ENCODE measurements at regions not wholly inside any gene's neighbourhood (a gene's known extent, or its start where the extent isn't known, plus 50 kb on each side); places are given as distances from the start of the nearest gene placed in this dataset.
A peak's percentile ranks its signal among the peaks of the same experiment; 100 is the strongest.

DNA sequence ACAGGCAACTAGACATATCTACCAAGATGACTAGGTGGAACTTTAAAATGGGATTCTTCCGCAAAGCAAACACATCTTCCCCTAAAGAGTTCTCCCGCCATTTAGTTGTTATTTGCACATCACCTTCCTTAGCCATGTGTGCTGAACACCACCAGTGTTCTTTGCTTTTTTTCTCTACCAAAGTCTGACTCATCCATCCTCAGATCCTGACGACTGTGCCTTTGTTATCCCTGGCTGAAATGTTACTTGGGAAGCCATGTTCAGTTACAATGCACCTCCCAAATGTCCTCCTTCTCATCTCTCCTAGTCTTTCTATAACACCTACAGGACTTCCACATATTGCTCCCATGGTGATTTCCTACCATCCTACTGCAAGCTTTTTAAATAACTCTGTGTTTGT is 593.5 kb upstream of the ARID1B start:
- Histone ChIP-seq H3K9ac (ENCODE audit: low read length) (no peak overlapping the region), H3K4me1 (ENCODE audit: control insufficient read depth, insufficient read depth, low read length) (no peaks in the 10 kb centered on the region), H3K27me3 (ENCODE audit: control insufficient read depth, insufficient read depth, low read length) (no peaks in the 10 kb centered on the region), H3K27ac (ENCODE audit: low read depth, low read length) (no peak overlapping the region), H3K36me3 (ENCODE audit: control insufficient read depth, insufficient read depth, low read length) (no peaks in the 10 kb centered on the region), H3K4me3 (ENCODE audit: low read length) (no peak overlapping the region)

DNA sequence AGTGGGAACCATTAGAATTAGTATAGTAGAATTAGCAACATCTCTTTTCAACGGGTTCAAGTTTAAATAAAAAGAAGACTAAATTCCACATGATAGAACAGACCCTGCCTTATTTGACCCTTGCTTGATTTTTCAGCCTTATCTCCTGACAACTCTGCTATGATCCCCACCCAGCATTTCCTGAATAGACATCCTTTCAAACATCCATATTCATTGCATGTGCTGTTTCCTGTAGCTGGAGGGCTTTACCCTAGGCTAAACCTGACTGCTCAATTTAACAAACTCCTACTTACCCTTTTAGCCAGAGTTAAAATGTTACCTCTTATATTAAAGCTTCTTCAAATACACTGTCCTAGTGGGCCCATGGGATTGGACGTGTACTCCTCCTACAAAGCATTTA is 594.8 kb upstream of the ARID1B start:
- Histone ChIP-seq H3K27me3 (ENCODE audit: control insufficient read depth, insufficient read depth, low read length) (no peaks in the 10 kb centered on the region), H3K4me1 (ENCODE audit: control insufficient read depth, insufficient read depth, low read length) (no peaks in the 10 kb centered on the region), H3K9ac (ENCODE audit: low read length) (no peak overlapping the region), H3K36me3 (ENCODE audit: control insufficient read depth, insufficient read depth, low read length) (no peaks in the 10 kb centered on the region), H3K27ac (ENCODE audit: low read depth, low read length) (no peak overlapping the region), H3K4me3 (ENCODE audit: low read length) (no peak overlapping the region)

DNA sequence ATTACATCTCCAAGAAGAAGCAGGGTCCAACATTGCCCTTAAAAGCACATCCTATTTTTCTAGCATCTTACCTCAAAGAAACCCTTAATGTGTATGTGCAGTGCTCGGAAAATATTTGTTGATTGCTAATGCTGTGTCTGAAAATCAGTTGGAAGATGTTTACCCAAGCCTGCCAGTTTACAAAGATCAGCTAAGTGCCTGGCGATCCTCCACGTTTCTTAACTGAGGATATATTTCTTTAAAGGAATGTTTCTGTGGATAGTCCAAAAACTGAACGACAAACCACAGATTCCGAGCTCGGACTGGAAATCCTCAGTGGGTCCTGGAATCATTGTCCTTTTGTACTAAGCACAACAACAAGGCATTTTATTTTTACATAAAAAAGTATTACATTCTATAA is 595.7 kb upstream of the ARID1B start:
- H3K27me3 ChIP-seq (ENCODE audit: control insufficient read depth, insufficient read depth, low read length), result no peaks in the 10 kb centered on the region
- H3K9ac ChIP-seq (ENCODE audit: low read length), result no peak overlapping the region
- H3K4me3 ChIP-seq (ENCODE audit: low read length), result no peak overlapping the region
- H3K36me3 ChIP-seq (ENCODE audit: control insufficient read depth, insufficient read depth, low read length), result no peaks in the 10 kb centered on the region
- no peaks in the 10 kb centered on the region for H3K4me1 ChIP-seq (ENCODE audit: control insufficient read depth, insufficient read depth, low read length)
- H3K27ac ChIP-seq (ENCODE audit: low read depth, low read length), result no peak overlapping the region

DNA sequence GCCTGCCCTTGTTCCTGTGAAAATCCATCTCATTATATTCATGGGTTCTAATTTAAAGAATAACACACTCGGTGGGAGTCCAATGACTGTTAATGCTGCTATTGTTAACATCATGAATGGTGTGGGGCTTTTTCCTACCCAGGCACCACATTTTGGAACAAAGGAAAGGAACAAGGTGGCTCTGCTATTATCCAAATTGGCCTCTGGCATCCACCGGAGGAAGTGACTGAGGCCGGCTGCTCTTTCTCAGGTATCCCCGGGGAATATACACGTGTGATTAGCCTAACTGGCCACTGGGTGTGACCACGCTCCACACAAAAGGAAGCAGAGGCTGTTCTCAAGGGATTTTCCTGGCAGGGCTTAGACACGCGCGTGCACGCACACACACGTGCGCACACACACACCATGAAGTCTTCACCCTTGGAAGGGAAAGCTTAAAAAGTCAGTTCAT is 601.2 kb upstream of the ARID1B start:
- no peaks in the 10 kb centered on the region for H3K4me1 ChIP-seq (ENCODE audit: control insufficient read depth, insufficient read depth, low read length)
- H3K36me3 ChIP-seq (ENCODE audit: control insufficient read depth, insufficient read depth, low read length), result no peaks in the 10 kb centered on the region
- H3K27ac ChIP-seq (ENCODE audit: low read depth, low read length), result no peak overlapping the region
- H3K27me3 ChIP-seq (ENCODE audit: control insufficient read depth, insufficient read depth, low read length), result no peaks in the 10 kb centered on the region
- no peak overlapping the region for H3K9ac ChIP-seq (ENCODE audit: low read length)
- no peak overlapping the region for H3K4me3 ChIP-seq (ENCODE audit: low read length)

DNA sequence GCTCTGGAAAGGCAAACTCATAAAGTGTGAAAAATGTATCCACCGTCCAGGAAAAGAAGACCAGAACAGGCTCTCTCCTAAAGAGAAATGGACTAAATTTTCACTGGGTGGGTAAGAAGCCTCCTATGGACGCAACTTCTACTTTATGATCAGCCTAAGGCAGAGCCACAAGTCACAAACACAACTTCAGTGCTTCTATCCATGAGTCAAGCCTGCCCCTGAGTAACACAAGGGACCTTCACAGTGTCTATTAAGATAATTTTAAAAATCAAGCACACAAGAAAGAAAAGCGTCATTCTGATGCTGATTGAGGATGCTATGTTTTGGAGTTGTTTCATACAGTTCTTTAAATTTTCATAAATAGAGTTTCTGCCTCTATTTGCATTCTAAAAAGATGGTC is 601.7 kb upstream of the ARID1B start:
- Histone ChIP-seq H3K27me3 (ENCODE audit: control insufficient read depth, insufficient read depth, low read length) (no peaks in the 10 kb centered on the region), H3K27ac (ENCODE audit: low read depth, low read length) (no peak overlapping the region), H3K4me3 (ENCODE audit: low read length) (no peak overlapping the region), H3K9ac (ENCODE audit: low read length) (no peak overlapping the region), H3K4me1 (ENCODE audit: control insufficient read depth, insufficient read depth, low read length) (no peaks in the 10 kb centered on the region), H3K36me3 (ENCODE audit: control insufficient read depth, insufficient read depth, low read length) (no peaks in the 10 kb centered on the region)

DNA sequence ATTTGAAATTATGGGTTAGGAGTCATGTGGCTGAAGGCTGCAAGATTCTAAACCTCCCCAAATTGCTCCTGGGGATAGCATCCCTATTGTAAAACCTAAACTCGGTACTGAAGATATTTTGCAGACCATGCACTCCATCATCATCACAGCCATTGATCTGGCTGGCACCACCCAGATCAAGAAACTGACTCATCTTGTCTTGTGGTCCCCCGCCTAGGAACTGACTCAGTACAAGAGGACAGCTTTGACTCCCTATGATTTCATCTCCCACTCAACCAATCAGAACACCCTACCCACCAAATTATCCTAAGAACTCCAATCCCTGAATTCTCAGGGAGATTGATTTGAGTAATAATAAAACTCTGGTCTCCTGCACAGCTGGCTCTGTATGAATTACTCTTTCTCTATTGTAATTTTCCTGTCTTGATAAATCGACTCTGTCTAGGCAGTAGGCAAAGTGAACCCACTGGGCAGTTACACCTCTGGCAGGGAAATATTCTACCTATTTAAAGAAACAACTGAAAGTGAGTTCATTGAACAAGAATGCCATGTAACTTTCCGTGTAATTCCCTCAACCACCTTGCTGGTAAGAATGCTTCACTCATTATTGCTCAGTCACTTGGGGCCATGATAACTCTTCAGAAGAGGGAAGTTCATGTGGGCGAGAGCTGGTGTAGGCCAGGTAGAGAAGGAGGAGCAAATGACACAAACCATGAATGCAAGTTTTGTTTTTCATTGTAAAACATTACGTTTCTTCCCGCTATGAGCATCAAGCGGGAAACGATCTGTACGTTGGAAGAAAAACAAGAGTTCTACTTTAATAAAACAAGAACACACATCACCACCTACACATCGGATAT is 602.9 kb upstream of the ARID1B start:
- Histone ChIP-seq H3K27ac (ENCODE audit: low read depth, low read length) (no peak overlapping the region), H3K27me3 (ENCODE audit: control insufficient read depth, insufficient read depth, low read length) (no peaks in the 10 kb centered on the region), H3K4me3 (ENCODE audit: low read length) (no peak overlapping the region), H3K4me1 (ENCODE audit: control insufficient read depth, insufficient read depth, low read length) (no peaks in the 10 kb centered on the region), H3K9ac (ENCODE audit: low read length) (no peak overlapping the region), H3K36me3 (ENCODE audit: control insufficient read depth, insufficient read depth, low read length) (no peaks in the 10 kb centered on the region)

DNA sequence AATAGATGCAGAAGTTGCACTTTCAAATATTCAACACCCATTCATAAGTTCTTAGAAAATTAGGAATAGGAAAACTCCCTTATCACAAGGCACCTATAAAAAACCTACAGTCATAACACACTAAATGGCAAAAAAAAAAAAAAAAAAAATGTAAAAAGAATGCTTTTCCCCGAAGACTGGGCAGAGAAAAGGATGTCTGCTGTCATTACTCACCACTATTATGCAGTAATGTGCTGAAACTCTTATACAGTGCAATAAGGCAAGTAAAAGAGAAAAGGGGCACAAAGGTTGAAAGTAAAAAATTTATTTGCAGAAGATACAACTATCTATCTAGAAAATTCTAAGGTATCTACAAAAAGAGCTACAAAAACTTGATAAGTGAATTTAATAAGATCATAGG is 607.8 kb upstream of the ARID1B start:
- no peak overlapping the region for H3K9ac ChIP-seq (ENCODE audit: low read length)

DNA sequence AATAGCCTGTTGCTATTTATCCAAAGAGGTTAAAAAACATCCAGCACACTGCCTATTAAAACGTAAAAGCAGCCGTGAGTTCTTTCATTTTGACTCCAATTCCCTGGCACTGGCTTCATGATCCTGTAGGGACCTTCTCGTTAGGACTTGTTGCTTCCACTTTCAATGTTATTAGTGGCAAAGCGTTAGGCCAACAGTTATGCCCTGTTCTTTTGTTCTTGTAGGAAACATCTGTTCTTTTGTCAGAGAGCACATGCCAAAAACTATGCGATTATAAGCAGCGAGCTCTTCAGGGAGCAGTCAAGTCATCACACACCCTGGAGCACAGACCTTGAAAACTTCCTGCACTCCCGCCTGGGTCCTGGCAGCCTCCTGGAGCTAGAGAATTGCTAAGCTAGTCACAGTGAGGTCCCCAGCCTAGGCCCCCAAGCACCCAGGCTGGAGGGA is 609.5 kb upstream of the ARID1B start:
- Histone ChIP-seq H3K27ac (ENCODE audit: low read depth, low read length) (peak overlapping the region; percentile 83), H3K9ac (ENCODE audit: low read length) (no peak overlapping the region), H3K36me3 (ENCODE audit: control insufficient read depth, insufficient read depth, low read length) (no peaks in the 10 kb centered on the region), H3K27me3 (ENCODE audit: control insufficient read depth, insufficient read depth, low read length) (no peaks in the 10 kb centered on the region), H3K4me1 (ENCODE audit: control insufficient read depth, insufficient read depth, low read length) (peaks cover 15% of the 10 kb centered on the region), H3K4me3 (ENCODE audit: low read length) (peak overlapping the region; percentile 48)

More for the DNA sequence above, 607.8 kb upstream of the ARID1B start:
- no peak overlapping the region for H3K27ac ChIP-seq (ENCODE audit: low read depth, low read length)
- H3K27me3 ChIP-seq (ENCODE audit: control insufficient read depth, insufficient read depth, low read length), result no peaks in the 10 kb centered on the region
- peaks cover 12% of the 10 kb centered on the region for H3K4me1 ChIP-seq (ENCODE audit: control insufficient read depth, insufficient read depth, low read length)
- H3K36me3 ChIP-seq (ENCODE audit: control insufficient read depth, insufficient read depth, low read length), result no peaks in the 10 kb centered on the region
- H3K4me3 ChIP-seq (ENCODE audit: low read length), result no peak overlapping the region

DNA sequence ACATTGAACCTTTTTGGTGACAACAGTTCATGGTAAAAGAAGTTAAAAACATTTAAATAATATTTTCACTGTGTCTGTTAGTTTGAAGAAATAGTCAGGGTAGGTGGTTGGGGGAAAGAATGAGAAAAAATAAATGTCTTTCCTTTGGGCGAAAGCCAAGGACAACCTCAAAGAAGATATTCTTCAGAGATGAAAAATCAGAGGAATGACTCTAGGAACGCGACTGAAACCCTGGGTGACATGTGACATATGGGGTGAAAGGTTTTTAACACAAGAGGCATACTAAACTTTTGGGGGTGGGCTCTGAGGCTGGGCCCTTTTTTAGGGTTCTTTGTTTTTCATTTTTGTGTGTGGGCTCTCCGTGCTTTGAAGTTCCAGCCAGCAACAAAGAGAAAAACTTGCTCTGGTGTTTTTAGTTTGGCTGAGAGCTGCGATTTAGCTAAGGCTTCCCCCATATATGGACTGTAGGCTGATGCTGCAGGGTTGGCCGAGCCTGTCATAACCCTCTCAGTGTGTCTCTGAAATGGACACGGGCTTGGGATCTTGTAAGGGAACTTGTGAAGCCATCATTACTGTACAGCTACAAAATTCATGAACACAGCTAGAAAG is 610.1 kb upstream of the ARID1B start:
- Histone ChIP-seq H3K4me1 (ENCODE audit: control insufficient read depth, insufficient read depth, low read length) (peaks cover 15% of the 10 kb centered on the region), H3K9ac (ENCODE audit: low read length) (no peak overlapping the region), H3K36me3 (ENCODE audit: control insufficient read depth, insufficient read depth, low read length) (no peaks in the 10 kb centered on the region), H3K27ac (ENCODE audit: low read depth, low read length) (peak overlapping the region; percentile 83), H3K4me3 (ENCODE audit: low read length) (peak overlapping the region; percentile 48), H3K27me3 (ENCODE audit: control insufficient read depth, insufficient read depth, low read length) (no peaks in the 10 kb centered on the region)

DNA sequence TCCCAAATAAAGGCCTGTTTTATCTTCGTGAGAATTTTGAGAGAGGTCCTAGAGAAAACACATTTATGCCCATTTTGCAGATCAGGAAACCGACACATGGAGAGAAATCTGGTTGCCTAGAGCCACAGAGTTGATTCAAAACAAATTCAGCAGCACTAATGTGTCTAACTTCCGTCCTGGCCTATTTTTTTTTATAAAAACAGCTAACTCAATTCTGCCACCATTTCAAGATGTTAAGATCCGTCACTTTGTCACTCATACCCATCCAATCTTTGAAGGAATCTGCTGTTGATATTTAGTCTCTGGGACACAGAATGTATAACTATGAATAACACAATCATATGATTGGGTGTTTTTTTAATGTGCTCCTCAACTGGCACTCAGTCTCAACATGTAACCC is 611.1 kb upstream of the ARID1B start:
- Histone ChIP-seq H3K27me3 (ENCODE audit: control insufficient read depth, insufficient read depth, low read length) (no peaks in the 10 kb centered on the region), H3K9ac (ENCODE audit: low read length) (no peak overlapping the region), H3K4me1 (ENCODE audit: control insufficient read depth, insufficient read depth, low read length) (peaks cover 15% of the 10 kb centered on the region), H3K4me3 (ENCODE audit: low read length) (no peak overlapping the region), H3K27ac (ENCODE audit: low read depth, low read length) (no peak overlapping the region), H3K36me3 (ENCODE audit: control insufficient read depth, insufficient read depth, low read length) (no peaks in the 10 kb centered on the region)

DNA sequence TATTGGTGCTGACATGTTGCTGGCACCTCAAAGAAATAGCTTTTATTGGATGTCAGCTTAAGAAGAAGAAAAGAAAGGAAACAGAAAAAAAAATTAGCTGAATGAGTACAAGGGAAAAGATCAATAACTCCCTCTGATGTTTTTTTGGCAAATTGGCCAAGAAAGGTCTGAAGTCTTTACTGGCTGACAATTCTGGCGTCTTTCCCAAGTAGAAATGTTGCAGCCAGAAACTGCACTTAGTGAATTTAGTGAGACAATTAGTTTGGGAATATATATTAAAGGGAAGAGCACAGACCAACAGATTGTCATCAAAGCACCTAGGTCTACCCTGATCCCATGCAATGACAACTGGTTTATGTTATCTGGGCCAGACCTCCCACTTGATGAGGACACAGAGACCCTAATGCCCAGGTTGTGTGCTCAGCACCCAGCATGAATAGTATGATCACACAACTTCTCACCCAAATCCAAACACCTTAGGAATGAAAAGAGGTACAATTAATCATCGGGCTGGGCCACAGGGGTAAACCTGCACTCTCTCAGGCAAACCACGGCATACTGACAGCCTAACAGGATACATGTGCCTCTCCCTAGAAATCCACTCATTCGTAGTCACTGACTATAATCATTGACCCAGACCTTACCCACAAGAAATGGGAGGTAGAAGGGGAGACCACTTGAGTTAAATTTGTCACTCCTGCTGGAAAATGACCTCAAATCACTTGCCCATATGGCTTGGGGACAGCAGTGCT is 612.3 kb upstream of the ARID1B start:
- no peak overlapping the region for H3K4me3 ChIP-seq (ENCODE audit: low read length)
- no peaks in the 10 kb centered on the region for H3K27me3 ChIP-seq (ENCODE audit: control insufficient read depth, insufficient read depth, low read length)
- H3K4me1 ChIP-seq (ENCODE audit: control insufficient read depth, insufficient read depth, low read length), result peaks cover 15% of the 10 kb centered on the region
- H3K9ac ChIP-seq (ENCODE audit: low read length), result no peak overlapping the region
- no peaks in the 10 kb centered on the region for H3K36me3 ChIP-seq (ENCODE audit: control insufficient read depth, insufficient read depth, low read length)
- no peak overlapping the region for H3K27ac ChIP-seq (ENCODE audit: low read depth, low read length)

DNA sequence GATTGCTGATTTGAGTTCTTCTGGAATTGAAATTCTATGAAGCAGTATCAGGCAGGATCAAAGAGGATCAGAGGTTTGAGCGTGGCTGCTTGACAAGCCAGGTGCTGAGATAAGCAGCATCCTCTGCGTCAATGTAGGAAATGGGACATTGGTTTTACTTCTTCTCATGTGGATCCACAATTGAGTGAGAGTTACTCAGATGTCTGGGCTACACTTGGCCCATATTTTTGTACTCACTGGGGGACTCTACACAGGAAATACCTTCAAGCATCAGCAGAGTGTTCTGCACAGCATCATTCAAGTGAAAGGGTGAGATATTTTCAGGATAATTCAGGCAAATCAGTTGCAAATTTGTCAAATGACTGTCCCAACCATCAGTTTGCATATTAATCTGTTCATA is 613.9 kb upstream of the ARID1B start:
- no peak overlapping the region for H3K27ac ChIP-seq (ENCODE audit: low read depth, low read length)
- no peaks in the 10 kb centered on the region for H3K27me3 ChIP-seq (ENCODE audit: control insufficient read depth, insufficient read depth, low read length)
- peaks cover 15% of the 10 kb centered on the region for H3K4me1 ChIP-seq (ENCODE audit: control insufficient read depth, insufficient read depth, low read length)
- H3K4me3 ChIP-seq (ENCODE audit: low read length), result no peak overlapping the region
- no peak overlapping the region for H3K9ac ChIP-seq (ENCODE audit: low read length)
- no peaks in the 10 kb centered on the region for H3K36me3 ChIP-seq (ENCODE audit: control insufficient read depth, insufficient read depth, low read length)
